Fibroblast of skin of right quadriceps (primary cell): ENCODE measurements at regions not wholly inside any gene's neighbourhood (a gene's known extent, or its start where the extent isn't known, plus 50 kb on each side); places are given as distances from the start of the nearest gene placed in this dataset.
"Not testable (repeated sequence)": the region's sequence is repeated elsewhere in the genome, so short reads cannot be mapped to it uniquely, and the experiment has no call there.

Experiments
- DNase-seq: peaks from one replicate; pipeline ENCODE4 v3.0.0-alpha.2; 2013

DNA sequence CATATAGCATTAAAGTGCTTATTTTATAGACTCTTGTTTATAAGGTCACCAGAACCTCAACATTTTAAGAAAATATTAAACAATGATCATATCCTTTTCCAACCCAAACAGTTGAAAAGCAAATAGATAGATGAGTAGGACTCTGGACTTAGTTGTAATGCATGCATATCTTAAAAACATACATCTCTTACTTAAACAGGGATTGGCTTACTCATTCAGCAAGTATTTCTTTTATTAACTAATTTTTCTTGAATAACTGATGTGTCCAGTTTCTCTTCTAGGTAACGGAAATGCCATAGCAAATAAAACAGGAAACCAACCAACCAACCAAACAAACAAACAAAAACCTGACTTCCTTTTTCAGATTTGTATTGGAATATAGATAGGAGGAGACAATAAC, 70.9 kb upstream of the NBPF4 start:
- DNase-seq: no peak

DNA sequence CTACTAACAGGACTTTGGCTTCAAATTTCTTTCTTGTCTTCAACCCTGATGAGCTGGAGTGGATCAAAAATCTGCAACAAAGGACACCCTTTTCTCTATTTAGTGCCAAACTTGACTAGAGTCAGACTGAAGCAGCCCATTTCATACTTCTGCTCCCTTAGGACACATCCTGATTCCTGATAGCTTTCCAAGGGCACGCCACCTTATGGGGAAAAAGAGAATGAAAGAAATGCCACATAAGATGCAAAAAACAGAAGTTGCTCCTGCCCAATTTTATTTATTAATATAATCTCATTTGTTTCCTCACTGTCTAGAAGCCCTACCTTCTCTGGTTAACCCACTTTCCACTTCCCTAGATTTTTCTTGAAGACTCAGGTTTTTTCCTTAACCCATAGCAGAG, 72.7 kb upstream of the NBPF4 start:
- DNase-seq: peak; percentile 2

DNA sequence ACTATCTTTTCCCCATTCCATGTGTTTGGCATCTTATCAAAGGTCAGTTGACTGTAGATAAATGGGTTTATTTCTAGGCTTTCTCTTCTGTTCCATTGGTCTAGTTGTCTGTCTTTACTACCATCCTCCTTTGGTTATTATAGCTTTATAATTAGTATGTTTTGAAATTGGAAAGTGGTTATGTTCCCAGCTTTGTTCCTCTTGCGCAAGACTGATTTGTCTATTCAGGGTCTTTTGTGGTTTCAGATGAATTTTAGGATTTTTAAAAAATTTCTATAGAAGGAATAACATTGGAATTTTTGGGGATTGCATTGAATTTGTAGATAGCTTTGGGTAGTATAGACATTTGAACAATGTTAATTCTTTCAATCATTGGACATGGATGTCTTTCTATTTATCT, 77.0 kb upstream of the NBPF4 start:
- no peak for DNase-seq

DNA sequence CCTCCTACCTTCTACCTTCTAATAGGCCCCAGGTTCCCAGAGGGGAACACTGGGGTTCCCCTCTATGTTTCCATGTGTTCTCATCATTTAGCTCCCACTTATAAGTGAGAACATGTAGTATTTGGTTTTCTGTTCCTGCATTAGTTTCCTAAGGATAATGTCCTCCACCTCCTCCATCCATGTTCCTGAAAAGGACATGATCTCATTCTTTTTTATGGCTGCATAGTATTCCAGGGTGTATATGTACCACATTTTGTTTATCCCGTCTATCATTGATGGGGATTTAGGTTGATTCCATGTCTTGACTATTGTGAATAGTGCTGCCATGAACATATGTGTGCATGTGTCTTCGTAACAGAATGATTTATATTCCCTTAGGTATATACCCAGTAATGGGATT, 81.5 kb upstream of the NBPF4 start:
- not testable (repeated sequence) for DNase-seq

DNA sequence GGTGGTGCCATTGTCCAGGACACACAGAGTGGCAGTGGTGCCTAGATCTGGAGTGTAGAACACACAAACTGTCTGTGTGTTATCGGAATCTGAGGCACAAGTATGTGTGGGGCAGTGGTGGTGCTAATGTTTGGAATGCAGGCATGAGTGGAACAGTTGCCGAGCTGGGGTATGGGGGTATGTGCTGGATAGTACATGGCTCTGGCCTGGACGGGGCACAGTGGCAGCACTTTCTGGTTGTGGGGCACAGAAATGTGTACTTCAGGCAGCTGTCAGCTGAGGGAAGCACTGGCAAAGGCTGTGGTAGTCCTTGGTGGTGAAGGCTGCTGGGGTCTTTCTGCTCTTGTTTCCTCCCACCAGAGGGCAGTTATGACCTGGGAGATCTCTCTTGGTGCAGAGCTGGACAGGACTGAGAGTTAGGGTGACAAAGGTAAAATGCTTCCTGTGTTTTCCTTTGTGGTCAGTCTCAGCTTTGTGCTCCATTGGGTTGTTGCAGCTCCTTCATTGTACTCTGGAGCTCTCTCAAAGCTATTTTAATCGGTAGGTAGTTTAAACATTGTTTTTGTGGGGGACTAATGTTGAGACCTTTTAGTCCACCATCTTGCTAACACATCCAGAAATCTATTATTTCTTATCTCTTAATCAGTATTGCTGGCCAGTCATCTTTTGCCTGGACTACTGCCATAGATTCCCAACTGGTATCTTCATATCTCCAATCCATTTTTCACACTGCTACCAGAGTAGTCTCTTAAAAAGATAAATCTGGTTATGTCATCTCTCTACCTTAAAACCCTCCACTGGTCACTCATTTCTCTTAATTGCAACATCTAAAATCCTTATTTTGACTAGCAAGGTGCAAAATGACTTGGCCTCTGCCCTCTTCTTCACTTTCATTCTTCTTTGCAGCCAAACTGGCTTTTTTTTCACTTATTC, 83.9 kb upstream of the NBPF4 start:
- DNase-seq: no peak

DNA sequence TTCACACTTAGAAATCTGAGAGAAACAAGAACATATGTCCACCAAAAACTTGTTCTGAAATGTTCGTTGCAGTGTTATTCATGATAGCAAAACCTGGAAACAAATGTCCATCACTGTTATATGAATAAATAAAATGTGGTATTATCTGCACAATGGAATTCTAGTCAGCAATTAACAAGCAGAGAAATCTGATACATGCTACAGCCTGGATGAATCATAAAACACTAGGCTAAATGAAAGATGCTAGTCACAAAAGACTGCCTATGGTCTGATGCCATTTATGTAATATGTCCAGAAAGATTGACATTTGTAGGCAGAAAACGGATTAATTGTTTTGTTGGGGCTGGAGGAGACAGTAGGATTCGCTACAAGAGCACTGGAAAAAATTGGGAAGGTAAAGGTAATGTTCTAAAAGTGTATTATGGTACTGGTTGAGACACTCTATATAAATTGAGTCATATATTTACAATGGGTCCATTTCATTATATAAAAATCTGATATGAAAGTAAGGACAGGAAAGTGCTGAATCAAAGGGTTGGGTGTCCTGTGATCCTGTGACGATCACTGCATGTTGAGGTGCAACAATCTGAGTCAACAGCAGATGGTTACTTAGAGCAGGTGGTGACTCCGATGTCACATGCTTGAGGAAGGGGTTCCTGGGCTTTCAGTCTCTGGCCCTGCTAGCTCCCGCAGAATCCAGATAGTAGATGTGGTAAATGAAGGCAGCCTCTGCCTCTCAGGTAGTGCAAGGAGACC, 102.1 kb upstream of the NBPF4 start:
- no peak for DNase-seq

DNA sequence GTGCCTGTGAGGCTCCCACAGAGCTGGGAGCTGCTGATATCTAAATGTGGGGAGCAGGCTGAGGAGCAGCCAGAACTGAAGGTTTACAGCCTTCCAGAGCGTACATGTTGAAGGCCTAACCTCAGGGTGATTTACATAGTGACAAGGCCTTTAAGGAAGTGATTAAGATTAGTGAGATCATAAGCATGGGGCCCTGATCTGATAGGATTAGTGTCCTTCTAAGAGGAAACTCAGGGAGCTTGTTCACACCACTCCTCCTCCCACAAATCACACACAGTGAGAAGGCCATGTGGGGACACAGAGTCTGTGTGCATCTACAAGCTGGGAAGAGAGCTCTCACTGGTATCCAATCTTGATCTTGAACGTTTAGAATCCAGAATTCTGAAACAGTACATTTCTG, 92.3 kb upstream of the NBPF6 start:
- no peak for DNase-seq

DNA sequence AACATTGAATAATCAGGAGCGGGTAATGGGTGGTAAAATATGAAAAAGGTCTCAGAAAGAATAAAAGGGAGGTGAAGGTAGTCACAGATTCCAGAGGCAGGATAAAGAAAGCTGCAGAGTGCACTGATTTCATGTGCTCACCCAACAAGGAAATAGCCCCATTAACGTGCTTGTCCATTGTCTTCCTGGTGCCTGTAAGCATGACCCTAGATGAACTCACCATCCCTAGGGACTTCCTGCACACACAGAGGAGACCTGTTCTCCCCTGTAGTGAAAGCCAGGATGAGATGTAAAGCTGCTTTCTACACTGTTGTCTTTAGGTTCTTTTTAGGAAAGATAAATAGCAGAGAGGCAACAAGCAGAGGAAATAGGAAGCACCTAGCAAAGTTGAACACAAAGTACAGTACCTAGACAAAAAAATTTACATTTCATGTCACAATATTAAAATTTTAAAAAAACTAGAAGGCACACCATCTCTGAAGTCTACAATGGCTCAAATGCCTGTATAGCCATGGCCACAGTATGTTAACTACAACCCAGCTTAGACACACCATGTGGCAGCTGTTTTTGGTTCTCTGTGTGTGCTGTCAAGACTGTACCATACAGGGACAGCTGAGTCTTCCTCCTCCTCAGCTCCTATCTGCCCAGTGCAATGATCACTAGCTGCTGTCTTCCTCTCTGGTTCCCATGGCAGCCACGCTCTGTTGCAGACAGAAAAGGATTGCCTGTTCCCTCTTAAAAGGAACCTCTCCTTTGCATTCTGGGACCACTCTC, 69.9 kb upstream of the NBPF6 start:
- not testable (repeated sequence) for DNase-seq
